ENCODE measurements at regions not wholly inside any gene's neighbourhood (a gene's known extent, or its start where the extent isn't known, plus 50 kb on each side); places are given as distances from the start of the nearest gene placed in this dataset.

DNA sequence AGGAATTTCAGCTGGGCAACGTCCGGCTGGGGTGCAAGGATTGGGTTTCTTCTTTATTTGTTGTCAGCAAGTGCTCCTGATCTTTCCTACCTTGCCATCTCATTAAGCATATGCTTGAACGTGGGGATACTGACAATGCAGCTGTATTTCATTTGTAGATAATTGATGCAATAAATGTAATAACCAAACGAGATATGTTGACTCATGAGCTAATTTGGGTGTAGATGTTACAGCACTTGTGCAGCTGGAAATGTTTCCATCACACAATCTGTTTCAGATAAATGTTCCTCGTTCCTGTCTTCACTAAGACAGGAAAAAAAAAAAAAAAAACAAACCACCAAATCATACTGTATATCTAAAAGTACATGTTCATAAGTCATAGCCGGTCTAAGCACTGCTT, 123.8 kb downstream of the DMRT2 start:
- DNase-seq (ENCODE audit: low read depth, low spot score) (no peak), ATAC-seq (no peak)
- H3K9me2 ChIP-seq (ENCODE audit: insufficient read depth), result no peaks in the 10 kb centered on the region
- ChIA-PET POLR2A (no interaction called here), RAD21 (ENCODE audit: low non-redundant PET in 1 of 2, low total read pairs in 2 of 2, uncharacterized antibody in 2 of 2, unreplicated experiment in 2 of 2) (no interaction called here), CTCF (no interaction called here)
- H4K20me1 ChIP-seq (ENCODE audit: insufficient read depth), result no peaks in the 10 kb centered on the region
- H3K4me1 ChIP-seq (ENCODE audit: control insufficient read depth in 1 of 2, insufficient read depth in 2 of 2, low read length in 2 of 2), result no peaks in the 10 kb centered on the region
- peaks cover 4 to 8% of the 10 kb centered on the region in 2 experiments; a peak in 1 of 4 replicates for H3K9me3 ChIP-seq (ENCODE audit: control insufficient read depth in 1 of 2, insufficient read depth in 1 of 2, low read depth in 1 of 2, low read length in 2 of 2)
- no peak overlapping the region for H3K27ac ChIP-seq (ENCODE audit: low read depth, low read length)
- TF ChIP-seq FOSL1 (IDR thresholded peaks at IDR 0.05; ENCODE audit: low read depth), result no peak
- TF ChIP-seq, protein P1, sequence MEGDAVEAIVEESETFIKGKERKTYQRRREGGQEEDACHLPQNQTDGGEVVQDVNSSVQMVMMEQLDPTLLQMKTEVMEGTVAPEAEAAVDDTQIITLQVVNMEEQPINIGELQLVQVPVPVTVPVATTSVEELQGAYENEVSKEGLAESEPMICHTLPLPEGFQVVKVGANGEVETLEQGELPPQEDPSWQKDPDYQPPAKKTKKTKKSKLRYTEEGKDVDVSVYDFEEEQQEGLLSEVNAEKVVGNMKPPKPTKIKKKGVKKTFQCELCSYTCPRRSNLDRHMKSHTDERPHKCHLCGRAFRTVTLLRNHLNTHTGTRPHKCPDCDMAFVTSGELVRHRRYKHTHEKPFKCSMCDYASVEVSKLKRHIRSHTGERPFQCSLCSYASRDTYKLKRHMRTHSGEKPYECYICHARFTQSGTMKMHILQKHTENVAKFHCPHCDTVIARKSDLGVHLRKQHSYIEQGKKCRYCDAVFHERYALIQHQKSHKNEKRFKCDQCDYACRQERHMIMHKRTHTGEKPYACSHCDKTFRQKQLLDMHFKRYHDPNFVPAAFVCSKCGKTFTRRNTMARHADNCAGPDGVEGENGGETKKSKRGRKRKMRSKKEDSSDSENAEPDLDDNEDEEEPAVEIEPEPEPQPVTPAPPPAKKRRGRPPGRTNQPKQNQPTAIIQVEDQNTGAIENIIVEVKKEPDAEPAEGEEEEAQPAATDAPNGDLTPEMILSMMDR (IDR thresholded peaks at IDR 0.05 in 2 of 3, conservative IDR thresholded peaks at IDR 0.05 in 1 of 3; ENCODE audit: borderline replicate concordance in 1 of 3, insufficient read depth in 1 of 3, low read depth in 2 of 3, low read length in 2 of 3), result no peak
- TF ChIP-seq TCF7L2 (IDR thresholded peaks at IDR 0.05; ENCODE audit: borderline replicate concordance, extremely low read depth, insufficient read depth, insufficient read length), result no peak
- no peak for TF ChIP-seq JUND (IDR thresholded peaks at IDR 0.05)
- no peak for TF ChIP-seq SIN3A (IDR thresholded peaks at IDR 0.05; ENCODE audit: low read depth)
- TF ChIP-seq YY1 (IDR thresholded peaks at IDR 0.05; ENCODE audit: extremely low read depth, insufficient replicate concordance, low read depth, low read length), result no peak
- TF ChIP-seq, protein P2, sequence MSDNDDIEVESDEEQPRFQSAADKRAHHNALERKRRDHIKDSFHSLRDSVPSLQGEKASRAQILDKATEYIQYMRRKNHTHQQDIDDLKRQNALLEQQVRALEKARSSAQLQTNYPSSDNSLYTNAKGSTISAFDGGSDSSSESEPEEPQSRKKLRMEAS (IDR thresholded peaks at IDR 0.05), result no peak
- TF ChIP-seq POLR2A (IDR thresholded peaks at IDR 0.05; ENCODE audit: borderline replicate concordance, extremely low read depth, insufficient read depth, insufficient read length), result no peak
- no peak for TF ChIP-seq SRF (IDR thresholded peaks at IDR 0.05; ENCODE audit: low read depth)
- no peak for TF ChIP-seq EZH2phosphoT487 (IDR thresholded peaks at IDR 0.05; ENCODE audit: borderline replicate concordance)
- intact Hi-C loops (cut with micrococcal nuclease), result no loop called here
- H2AFZ ChIP-seq (ENCODE audit: low read depth, low read length, poor library complexity, severe bottlenecking), result no peak overlapping the region
- H3K4me2 ChIP-seq (ENCODE audit: low read length), result no peak overlapping the region
- no peaks in the 10 kb centered on the region for H3K27me3 ChIP-seq (ENCODE audit: insufficient read depth, low read length)
- no peak overlapping the region for H3K4me3 ChIP-seq (replicated peaks in 1 of 2; ENCODE audit: low read depth in 1 of 2, low read length in 2 of 2)
- H3K9ac ChIP-seq (ENCODE audit: low read length), result no peak overlapping the region
- H3K36me3 ChIP-seq (ENCODE audit: control insufficient read depth in 1 of 2, insufficient read depth in 2 of 2, low read length in 2 of 2), result no peaks in the 10 kb centered on the region
- H3K79me2 ChIP-seq (ENCODE audit: insufficient read depth, low read length), result no peaks in the 10 kb centered on the region
- BruUV-seq (replicated peaks), result no TSS peak

All from HCT116 (cell line).